Mesenchymal stem cell (in vitro differentiated cells and primary cell): ENCODE measurements at regions not wholly inside any gene's neighbourhood (a gene's known extent, or its start where the extent isn't known, plus 50 kb on each side); places are given as distances from the start of the nearest gene placed in this dataset.
"Not testable (repeated sequence)": the region's sequence is repeated elsewhere in the genome, so short reads cannot be mapped to it uniquely, and the experiment has no call there.

ENCODE experiments used
- DNase-seq: peaks from one replicate; pipeline ENCODE4 v3.0.0-alpha.2; 2013
- H2AFZ ChIP-seq: one replicate; pipeline ENCODE4 v1.6.1; 2013; ENCODE audit warnings: low read depth, mild to moderate bottlenecking, control low read depth, inconsistent platforms, low read length, moderate library complexity
- H2AK5ac ChIP-seq: 2 replicates; pipeline ENCODE4 v1.6.1; 2013; ENCODE audit warnings: low read length, moderate library complexity, mild to moderate bottlenecking, inconsistent platforms; ENCODE audit not compliant: severe bottlenecking
- H2BK120ac ChIP-seq: one replicate; pipeline ENCODE4 v1.6.1; 2013; ENCODE audit warnings: low read depth, mild to moderate bottlenecking, inconsistent platforms, low read length, moderate library complexity
- H2BK12ac ChIP-seq, 2 experiments: one replicate each; pipeline ENCODE4 v1.6.1; 2013; ENCODE audit warnings: inconsistent platforms in 2 of 2, low read length in 2 of 2, mild to moderate bottlenecking in 2 of 2, moderate library complexity in 2 of 2, control low read depth in 1 of 2
- H2BK15ac ChIP-seq: one replicate; pipeline ENCODE4 v1.6.1; 2013; ENCODE audit warnings: mild to moderate bottlenecking, low read depth, inconsistent platforms; ENCODE audit not compliant: poor library complexity, severe bottlenecking
- H2BK5ac ChIP-seq: 2 replicates; pipeline ENCODE4 v1.6.1; 2013; ENCODE audit warnings: low read depth, mild to moderate bottlenecking, low read length, control low read depth, inconsistent platforms; ENCODE audit not compliant: poor library complexity, severe bottlenecking
- H3K14ac ChIP-seq, 2 experiments: one replicate each; pipeline ENCODE4 v1.6.1; 2013; ENCODE audit warnings: inconsistent platforms in 2 of 2, low read length in 2 of 2, control low read depth in 1 of 2, mild to moderate bottlenecking in 1 of 2, moderate library complexity in 1 of 2
- H3K18ac ChIP-seq, 2 experiments: one replicate each; pipeline ENCODE4 v1.6.1; 2013; ENCODE audit warnings: inconsistent platforms in 2 of 2, low read length in 2 of 2, control low read depth in 1 of 2, low read depth in 1 of 2, mild to moderate bottlenecking in 1 of 2
- H3K23ac ChIP-seq, 2 experiments: one replicate each; pipeline ENCODE4 v1.6.1; 2013; ENCODE audit warnings: inconsistent platforms in 2 of 2, low read length in 2 of 2, mild to moderate bottlenecking in 2 of 2, moderate library complexity in 2 of 2, control low read depth in 1 of 2
- H3K27ac ChIP-seq: 2 replicates; pipeline ENCODE4 v1.5.1; 2013; ENCODE audit warnings: mild to moderate bottlenecking, moderate library complexity, low read length, control low read depth, inconsistent platforms; ENCODE audit not compliant: poor library complexity, severe bottlenecking
- H3K27me3 ChIP-seq, 2 experiments: 2 replicates each; pipeline versions ENCODE4 v1.6.1 to v1.7.0; 2013; ENCODE audit warnings: low read length in 2 of 2, mild to moderate bottlenecking in 2 of 2, moderate library complexity in 2 of 2, control low read depth in 1 of 2, inconsistent platforms in 1 of 2; ENCODE audit not compliant: control insufficient read depth in 1 of 2, insufficient read depth in 1 of 2
- H3K36me3 ChIP-seq, 2 experiments: 2 replicates each; pipeline versions ENCODE4 v1.6.1 to v1.7.0; 2013; ENCODE audit warnings: low read length in 2 of 2, control low read depth in 1 of 2, inconsistent platforms in 1 of 2, low read depth in 1 of 2, mild to moderate bottlenecking in 1 of 2; ENCODE audit not compliant: insufficient read depth in 2 of 2, control insufficient read depth in 1 of 2
- H3K4ac ChIP-seq, 2 experiments: one replicate each; pipeline ENCODE4 v1.6.1; 2013; ENCODE audit warnings: inconsistent platforms in 2 of 2, low read length in 2 of 2, mild to moderate bottlenecking in 2 of 2, moderate library complexity in 2 of 2, control low read depth in 1 of 2, low read depth in 1 of 2
- H3K4me1 ChIP-seq: 2 replicates; pipeline ENCODE4 v1.6.1; 2013; ENCODE audit warnings: low read depth, low read length, control low read depth; ENCODE audit not compliant: control insufficient read depth, insufficient read depth
- H3K4me2 ChIP-seq: 2 replicates; pipeline ENCODE4 v1.6.1; 2013; ENCODE audit warnings: low read length, mild to moderate bottlenecking, inconsistent platforms; ENCODE audit not compliant: poor library complexity, severe bottlenecking
- H3K4me3 ChIP-seq, 2 experiments: 2 replicates each; pipeline versions ENCODE4 v1.5.1 to v1.7.0; 2013; ENCODE audit warnings: low read length in 2 of 2, mild to moderate bottlenecking in 2 of 2, control low read depth in 1 of 2, low read depth in 1 of 2; ENCODE audit not compliant: insufficient read depth in 1 of 2
- H3K79me1 ChIP-seq: replicated peaks from 2 replicates; pipeline ENCODE4 v1.6.1; 2013; ENCODE audit warnings: mild to moderate bottlenecking, control low read depth, low read length, inconsistent platforms; ENCODE audit not compliant: poor library complexity, severe bottlenecking
- H3K9ac ChIP-seq: 2 replicates; pipeline ENCODE4 v1.7.0; 2013; ENCODE audit warnings: mild to moderate bottlenecking, low read length, moderate library complexity
- H3K9me3 ChIP-seq: 2 replicates; pipeline ENCODE4 v1.7.0; 2013; ENCODE audit warnings: mild to moderate bottlenecking, low read length; ENCODE audit not compliant: control insufficient read depth
- H4K8ac ChIP-seq: one replicate; pipeline ENCODE4 v1.6.1; 2013; ENCODE audit warnings: inconsistent platforms, mild to moderate bottlenecking, low read length, moderate library complexity
- H4K91ac ChIP-seq: one replicate; pipeline ENCODE4 v1.6.1; 2013; ENCODE audit warnings: mild to moderate bottlenecking, low read length, inconsistent platforms
- WGBS: methylation state at CpG from one replicate; pipeline ENCODE4 v1.1.7; 2013; ENCODE audit warnings: mixed read lengths; 5-methylcytosine and 5-hydroxymethylcytosine counted together

GRCh38 chr7:76971201-76971600, 61.0 kb downstream of the SPDYE17 start:
- H3K9ac ChIP-seq, H3K79me1 ChIP-seq, H3K18ac ChIP-seq, H3K27ac ChIP-seq, H3K36me3 ChIP-seq, H2BK12ac ChIP-seq, H3K14ac ChIP-seq, H2BK5ac ChIP-seq, H3K4me1 ChIP-seq, H2BK120ac ChIP-seq, H3K23ac ChIP-seq, H3K27me3 ChIP-seq, H3K4ac ChIP-seq, H2AFZ ChIP-seq, H3K9me3 ChIP-seq, H4K91ac ChIP-seq, H2BK15ac ChIP-seq, DNase-seq, H2AK5ac ChIP-seq, H4K8ac ChIP-seq, H3K4me2 ChIP-seq, H3K4me3 ChIP-seq: not testable (repeated sequence)
- no CpG with 5 or more reads among the region's 6 CpGs for WGBS

DNA sequence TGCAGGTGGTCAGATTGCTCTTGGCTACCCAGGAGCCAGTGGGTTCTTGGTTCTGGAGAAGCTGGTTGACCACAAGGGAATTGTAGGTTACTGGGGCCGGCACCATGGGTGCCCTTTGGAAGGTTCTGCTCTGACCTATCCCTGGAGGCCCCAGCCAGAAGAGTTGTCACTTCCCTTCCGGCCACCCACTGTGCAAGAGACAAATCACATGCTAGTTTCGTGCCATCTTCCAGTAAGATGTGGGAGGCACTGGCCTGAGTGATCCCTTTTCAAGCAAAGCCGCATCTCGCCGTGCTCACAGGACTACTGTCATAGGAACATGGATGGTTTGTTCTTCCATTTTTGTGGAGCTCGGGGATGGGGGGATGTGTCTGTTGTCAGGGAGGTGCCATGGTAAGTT, 62.3 kb downstream of the SPDYE17 start:
- H2AFZ ChIP-seq, H3K36me3 ChIP-seq, H4K8ac ChIP-seq, H3K4me2 ChIP-seq, H3K9me3 ChIP-seq, H3K27me3 ChIP-seq, DNase-seq, H3K27ac ChIP-seq, H3K18ac ChIP-seq, H2BK5ac ChIP-seq, H4K91ac ChIP-seq, H2BK15ac ChIP-seq, H3K9ac ChIP-seq, H3K4ac ChIP-seq, H3K4me3 ChIP-seq, H3K4me1 ChIP-seq, H3K14ac ChIP-seq, H3K79me1 ChIP-seq, H2BK12ac ChIP-seq, H2AK5ac ChIP-seq, H2BK120ac ChIP-seq, H3K23ac ChIP-seq: not testable (repeated sequence)
- WGBS: 92% methylated on average over 5 of the region's 7 CpGs

DNA sequence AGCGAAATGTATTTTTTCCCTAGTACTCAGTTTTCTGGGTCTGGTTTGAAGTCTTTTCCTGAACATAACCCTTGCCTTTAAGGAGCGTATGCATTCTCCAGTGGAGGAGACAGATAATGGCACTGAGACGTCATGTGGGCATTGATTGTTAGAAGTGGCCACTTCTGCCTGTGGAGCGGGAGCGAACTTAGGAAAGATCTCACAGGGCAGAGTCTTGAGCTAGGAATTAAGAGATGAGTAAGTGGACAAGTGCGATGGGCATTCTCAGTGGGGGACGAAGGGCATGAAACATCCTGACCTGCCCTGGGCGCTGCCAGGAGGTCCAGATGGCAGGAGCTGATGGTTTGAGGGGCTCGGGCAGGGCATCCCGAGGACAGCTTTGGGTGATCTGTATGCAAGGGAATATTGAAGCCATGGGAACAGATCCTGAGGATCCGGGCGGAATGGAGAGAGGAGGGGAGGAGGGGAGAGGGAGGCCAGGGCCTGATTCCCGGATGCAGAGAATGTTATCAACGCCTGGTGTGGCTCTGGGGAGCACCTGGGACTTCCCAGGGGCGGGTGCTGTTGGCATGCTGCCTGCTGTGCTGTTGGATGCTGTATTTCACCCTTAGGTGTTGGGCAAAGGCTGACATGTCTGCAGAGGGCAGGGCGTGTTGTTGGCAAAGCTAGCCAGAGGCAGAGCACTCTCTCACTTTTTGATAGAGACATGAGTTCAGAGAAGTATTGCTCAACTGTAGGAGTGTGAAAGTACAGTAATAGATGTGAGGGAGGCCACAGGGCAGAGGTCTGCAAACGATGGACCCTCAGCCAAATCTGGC, 66.2 kb downstream of the SPDYE17 start:
- H3K4me2 ChIP-seq, H3K4me3 ChIP-seq, H2AFZ ChIP-seq, H3K18ac ChIP-seq, H3K23ac ChIP-seq, H2BK5ac ChIP-seq, H3K27ac ChIP-seq, H2BK15ac ChIP-seq, H3K27me3 ChIP-seq, DNase-seq, H4K8ac ChIP-seq, H2BK120ac ChIP-seq, H3K79me1 ChIP-seq, H3K36me3 ChIP-seq, H3K9ac ChIP-seq, H3K4ac ChIP-seq, H2AK5ac ChIP-seq, H3K9me3 ChIP-seq, H4K91ac ChIP-seq, H3K14ac ChIP-seq, H2BK12ac ChIP-seq, H3K4me1 ChIP-seq: not testable (repeated sequence)
- 100% methylated on average over 4 of the region's 17 CpGs for WGBS

DNA sequence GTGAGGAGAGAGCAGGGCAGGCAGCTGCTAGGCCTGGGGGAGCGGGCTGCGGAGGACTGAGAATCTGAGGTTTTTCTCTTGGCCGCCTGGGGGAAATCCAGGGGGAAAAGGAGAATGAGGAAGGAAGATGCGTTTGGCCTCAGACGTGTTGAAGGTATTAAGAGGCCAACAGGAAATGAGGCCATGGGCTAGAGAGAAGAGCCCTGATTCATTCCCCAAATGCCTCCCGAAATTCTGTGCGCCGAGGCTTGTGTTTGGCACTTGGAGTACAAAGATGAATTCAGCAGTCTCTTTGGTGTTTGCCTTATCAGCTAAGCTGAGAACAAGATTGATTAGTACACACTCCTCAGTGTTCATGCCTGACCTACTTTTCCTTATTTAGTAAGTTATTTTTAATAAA, 68.1 kb downstream of the SPDYE17 start:
- not testable (repeated sequence) for H4K8ac ChIP-seq, DNase-seq, H3K23ac ChIP-seq, H3K14ac ChIP-seq, H3K36me3 ChIP-seq, H3K4me3 ChIP-seq, H2AK5ac ChIP-seq, H2BK5ac ChIP-seq, H3K18ac ChIP-seq, H3K4ac ChIP-seq, H3K27ac ChIP-seq, H3K4me2 ChIP-seq, H3K9ac ChIP-seq, H4K91ac ChIP-seq, H2BK12ac ChIP-seq, H3K9me3 ChIP-seq, H3K27me3 ChIP-seq, H3K79me1 ChIP-seq, H2BK15ac ChIP-seq, H2BK120ac ChIP-seq, H3K4me1 ChIP-seq, H2AFZ ChIP-seq
- no CpG with 5 or more reads among the region's 8 CpGs for WGBS
